CD4-positive, alpha-beta T cell treated with Interleukin-17A for 1 hour (primary cell): ENCODE measurements at regions not wholly inside any gene's neighbourhood (a gene's known extent, or its start where the extent isn't known, plus 50 kb on each side); places are given as distances from the start of the nearest gene placed in this dataset.
A peak's percentile ranks its signal among the peaks of the same experiment; 100 is the strongest.

Source experiments
- DNase-seq: peaks from one replicate; pipeline ENCODE4 v3.0.0-alpha.2; 2020

- no peak for DNase-seq
Observed at GRCh38 chr9:99730062-99730461, 91.6 kb upstream of the NR4A3 start.

DNA sequence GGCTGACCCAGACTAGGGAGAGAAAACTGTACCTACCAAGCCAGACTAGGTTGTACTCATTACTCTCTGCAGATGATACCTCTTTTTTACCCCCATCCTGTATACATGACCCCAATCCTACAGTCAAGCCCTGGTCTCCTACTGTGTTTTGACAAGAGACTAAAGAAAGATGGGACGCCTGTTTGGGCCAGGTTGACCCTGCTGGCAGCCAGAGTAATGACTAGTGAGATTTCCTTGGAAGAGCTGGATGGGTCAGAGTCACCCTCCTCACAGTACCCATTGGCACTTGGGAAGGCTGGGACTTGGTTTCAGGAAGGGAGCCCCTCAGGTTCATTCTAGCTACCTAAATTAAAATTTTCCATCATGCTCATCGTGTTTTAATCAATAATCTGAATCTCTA lies 89.7 kb upstream of the NR4A3 start:
- no peak for DNase-seq

- DNase-seq = no peak
Observed at GRCh38 chr9:99732715-99733114, 89.0 kb upstream of the NR4A3 start.

GRCh38 chr9:99735041-99735440 lies 86.6 kb upstream of the NR4A3 start:
- DNase-seq = no peak

DNA sequence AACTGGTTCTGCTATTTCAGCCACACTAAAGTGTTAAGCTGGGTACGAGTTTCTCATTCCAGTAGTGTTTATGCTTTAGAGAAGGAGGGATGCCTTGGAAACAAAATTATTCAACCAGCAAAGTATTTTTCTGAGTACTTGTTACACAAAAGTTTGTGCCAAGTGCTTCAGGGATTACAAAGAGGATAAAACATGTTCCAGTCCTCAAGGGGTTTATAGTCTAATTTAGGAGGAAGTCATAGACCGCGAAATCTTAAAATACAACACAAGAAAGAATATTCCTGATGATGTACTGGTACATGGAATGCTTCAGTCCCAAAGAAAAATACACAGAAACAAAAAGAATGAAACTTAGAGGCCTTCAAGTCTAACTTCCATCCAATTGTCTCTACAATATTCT lies 85.4 kb upstream of the NR4A3 start:
- no peak for DNase-seq

DNA sequence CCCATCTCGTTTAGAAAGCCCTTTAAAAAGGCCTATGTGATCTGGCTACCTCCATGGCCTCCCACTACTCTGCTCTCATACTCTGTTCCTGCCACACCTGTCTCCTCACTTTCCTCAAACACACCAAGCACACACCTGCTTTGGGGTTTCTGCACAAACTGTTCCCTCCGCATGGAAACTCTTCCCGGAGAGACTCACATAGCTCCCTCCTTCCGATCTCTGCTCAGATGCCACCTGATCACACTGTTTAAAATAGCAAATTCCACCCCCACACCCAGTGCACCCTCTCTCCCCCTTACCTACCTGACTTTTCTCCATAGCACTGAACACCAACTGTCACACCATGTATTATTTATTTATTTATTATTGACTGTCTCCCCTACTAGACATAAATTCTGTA lies 84.0 kb upstream of the NR4A3 start:
- no peak for DNase-seq

- no peak for DNase-seq
Observed at GRCh38 chr9:99743006-99743405, 78.7 kb upstream of the NR4A3 start.

DNA sequence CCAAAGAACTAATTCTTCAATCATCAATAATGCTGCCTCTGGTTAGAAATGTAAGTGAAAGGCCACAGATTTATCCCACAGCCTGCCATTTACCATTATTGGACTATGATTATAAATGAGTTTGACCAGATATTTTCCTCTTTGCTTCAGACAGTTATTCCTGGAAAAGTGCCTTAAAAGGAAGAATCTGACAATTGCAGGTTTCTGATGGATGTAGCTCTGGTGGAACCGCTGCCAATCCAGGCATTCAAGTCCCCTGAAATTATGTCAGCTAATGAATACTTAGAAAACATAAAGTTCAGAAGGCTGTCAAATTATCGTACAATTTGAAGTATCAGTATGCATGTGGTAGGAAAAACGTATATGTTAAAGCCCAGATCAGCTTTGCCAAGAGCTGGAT lies 78.2 kb upstream of the NR4A3 start:
- no peak for DNase-seq

- no peak for DNase-seq
Observed at GRCh38 chr9:99744132-99744531, 77.6 kb upstream of the NR4A3 start.

GRCh38 chr9:99745085-99745484 lies 76.6 kb upstream of the NR4A3 start:
- no peak for DNase-seq

DNA sequence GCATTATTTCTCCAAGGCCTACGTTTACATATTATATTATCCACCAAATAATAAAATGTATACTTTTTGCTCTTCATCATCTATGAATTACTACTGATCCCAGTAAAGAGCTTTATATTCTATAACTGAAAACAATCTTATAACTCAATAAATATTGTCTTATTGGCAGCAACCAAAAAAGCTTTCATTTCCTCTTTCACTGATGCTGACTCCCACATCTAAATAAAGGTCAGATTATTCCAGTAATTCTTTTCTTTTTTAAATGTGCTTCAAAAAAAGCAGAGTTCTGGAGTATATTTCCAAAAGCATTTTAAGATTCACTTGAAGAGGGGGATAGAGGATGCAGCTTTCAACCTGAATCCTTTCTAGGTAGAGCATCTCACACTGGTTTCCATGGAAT lies 75.3 kb upstream of the NR4A3 start:
- DNase-seq = no peak

GRCh38 chr9:99748266-99748665 lies 73.4 kb upstream of the NR4A3 start:
- no peak for DNase-seq

GRCh38 chr9:99748676-99749075 lies 73.0 kb upstream of the NR4A3 start:
- no peak for DNase-seq

- no peak for DNase-seq
Observed at GRCh38 chr9:99749641-99750040, 72.0 kb upstream of the NR4A3 start.

DNA sequence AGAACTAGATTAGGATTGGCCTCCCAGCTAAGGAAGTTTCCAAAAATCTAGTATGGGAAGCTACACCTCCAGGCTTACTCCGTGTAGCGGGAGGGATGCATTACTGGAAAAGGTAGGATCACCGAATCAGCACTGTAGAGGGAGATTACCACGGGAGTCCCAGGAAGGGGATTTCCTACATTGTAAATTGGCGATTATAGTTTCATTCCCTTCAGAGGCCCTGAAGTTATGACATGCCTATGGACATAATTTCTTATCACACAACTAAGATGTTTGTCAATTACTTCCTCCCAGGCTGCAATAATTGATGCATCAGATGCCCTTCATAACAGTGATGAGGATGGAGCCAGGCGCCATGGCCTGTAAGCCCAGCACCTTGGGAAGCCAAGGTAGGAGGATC lies 71.2 kb upstream of the NR4A3 start:
- DNase-seq = no peak

DNA sequence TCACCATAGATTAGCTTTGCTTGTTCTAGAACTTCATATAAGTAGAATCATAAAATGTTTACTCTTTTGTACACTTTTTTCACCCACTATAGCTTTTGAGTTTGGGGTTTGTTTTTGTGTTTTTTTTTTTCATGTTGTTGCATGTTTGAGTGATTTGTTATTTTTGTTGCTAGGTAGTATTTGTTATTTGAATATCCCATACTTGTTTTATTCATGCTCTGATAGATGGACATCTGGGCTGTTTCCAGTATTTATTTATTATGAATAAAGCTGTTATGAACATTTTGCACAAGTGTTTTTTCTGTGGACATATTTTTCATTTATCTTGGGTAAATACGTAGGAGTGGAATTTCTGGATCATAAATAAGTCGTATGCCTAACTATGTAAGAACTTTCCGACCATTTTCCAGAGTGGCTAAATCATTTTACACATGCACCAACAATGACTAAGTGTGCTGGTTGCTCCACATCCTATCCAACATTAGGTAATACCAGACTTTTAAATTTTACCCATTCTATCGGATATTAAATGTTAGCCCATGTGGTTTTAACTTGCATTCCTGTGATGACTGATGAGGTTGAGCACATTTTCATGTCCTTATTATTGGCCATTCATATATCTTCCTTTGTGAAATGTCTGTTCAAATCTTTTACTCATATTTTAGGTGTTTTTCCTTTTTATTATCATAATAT lies 69.1 kb upstream of the NR4A3 start:
- no peak for DNase-seq

DNA sequence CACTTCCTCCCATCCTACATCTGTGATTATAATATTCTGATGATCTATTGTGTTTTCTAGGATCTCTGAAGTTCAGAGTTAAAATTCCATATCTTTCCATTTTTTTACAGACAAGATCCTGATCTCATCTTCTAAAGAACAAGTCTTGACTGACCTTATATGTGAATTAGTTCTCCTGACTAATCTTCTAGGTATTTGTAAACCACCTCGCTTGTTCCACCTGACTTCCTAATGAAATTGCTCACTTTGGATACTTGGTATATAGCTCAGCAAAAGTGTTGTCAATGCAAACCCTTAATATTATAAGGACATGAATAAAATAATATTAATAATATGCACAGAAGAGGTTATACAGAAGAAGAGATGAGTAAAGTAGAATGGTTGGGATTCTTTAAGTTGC lies 68.2 kb upstream of the NR4A3 start:
- DNase-seq = no peak

- DNase-seq = no peak
Observed at GRCh38 chr9:99760421-99760820, 61.3 kb upstream of the NR4A3 start.

- DNase-seq = peak; percentile 6
Observed at GRCh38 chr9:99762470-99762869, 59.2 kb upstream of the NR4A3 start.
